ENCODE measurements at regions not wholly inside any gene's neighbourhood (a gene's known extent, or its start where the extent isn't known, plus 50 kb on each side); places are given as distances from the start of the nearest gene placed in this dataset.
"Not testable (repeated sequence)": the region's sequence is repeated elsewhere in the genome, so short reads cannot be mapped to it uniquely, and the experiment has no call there.

GRCh38 chr4:149214301-149214700, 601.3 kb downstream of the IQCM start:
- no peak for DNase-seq (ENCODE audit: extremely low read depth in 1 of 11, low read depth in 9 of 11, low spot score in 4 of 11)

GRCh38 chr4:149211876-149212275, 603.8 kb downstream of the IQCM start:
- DNase-seq (ENCODE audit: extremely low read depth in 1 of 11, low read depth in 9 of 11, low spot score in 4 of 11): no peak

DNA sequence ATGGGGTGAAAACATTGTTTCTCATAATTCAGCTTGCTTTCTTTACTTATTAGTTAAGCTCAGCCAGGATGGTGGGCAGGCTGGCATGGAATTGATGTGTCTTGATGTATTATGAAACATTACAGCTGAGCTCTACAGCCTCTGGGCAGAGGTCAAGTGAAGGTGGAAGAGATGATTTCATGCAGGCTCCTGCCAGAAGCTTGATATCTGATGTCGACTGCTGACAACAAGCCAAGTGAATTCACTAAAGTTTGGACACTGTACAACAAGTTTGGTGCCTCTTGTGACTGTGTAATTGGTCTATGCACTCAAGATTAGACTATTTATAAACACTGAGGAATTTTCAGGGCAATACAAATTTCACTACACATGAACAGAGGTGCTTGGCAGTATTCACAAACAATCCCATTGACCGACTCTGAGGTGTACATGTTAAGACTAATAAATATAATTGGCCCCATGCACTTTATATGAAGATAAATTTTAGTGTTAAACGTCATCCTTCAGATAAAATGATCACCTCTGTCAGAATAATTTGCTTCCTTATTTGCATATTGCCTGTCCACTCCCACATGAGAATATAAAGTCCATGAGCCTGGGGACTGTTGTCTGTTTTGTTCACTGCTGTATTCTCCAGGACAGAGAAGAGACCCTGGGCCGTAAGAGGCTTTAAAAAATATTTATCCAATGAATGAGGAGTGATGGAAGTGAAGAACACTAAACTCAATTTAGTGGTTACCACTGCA, 612.2 kb downstream of the IQCM start:
- no peak for DNase-seq (ENCODE audit: extremely low read depth in 1 of 11, low read depth in 9 of 11, low spot score in 4 of 11)

DNA sequence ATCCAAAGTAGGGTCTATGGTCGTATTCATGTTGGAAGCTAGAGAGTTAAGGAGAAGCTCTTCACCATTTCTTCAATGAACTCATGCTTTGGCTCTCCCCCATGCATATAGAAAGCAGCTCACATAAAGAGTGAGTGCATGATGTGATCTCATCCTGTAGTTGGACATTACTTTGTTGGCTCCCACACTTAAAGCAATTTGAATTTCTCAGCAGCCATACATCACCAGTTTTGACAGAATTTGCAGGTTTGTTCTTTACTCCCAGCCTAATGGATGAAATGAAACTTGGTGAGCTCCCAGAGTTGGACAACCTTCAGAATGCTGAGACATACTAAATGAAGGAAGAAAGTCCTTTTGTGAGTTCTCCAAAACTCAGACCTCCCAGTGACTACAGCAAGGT, 613.5 kb downstream of the IQCM start:
- DNase-seq (ENCODE audit: extremely low read depth in 1 of 11, low read depth in 9 of 11, low spot score in 4 of 11): no peak

- DNase-seq (ENCODE audit: extremely low read depth in 1 of 11, low read depth in 9 of 11, low spot score in 4 of 11): no peak
Measured at GRCh38 chr4:149199594-149199993, 616.0 kb downstream of the IQCM start.

GRCh38 chr4:149194061-149194460, 621.6 kb downstream of the IQCM start:
- no peak for DNase-seq (ENCODE audit: extremely low read depth in 1 of 11, low read depth in 9 of 11, low spot score in 4 of 11)

DNA sequence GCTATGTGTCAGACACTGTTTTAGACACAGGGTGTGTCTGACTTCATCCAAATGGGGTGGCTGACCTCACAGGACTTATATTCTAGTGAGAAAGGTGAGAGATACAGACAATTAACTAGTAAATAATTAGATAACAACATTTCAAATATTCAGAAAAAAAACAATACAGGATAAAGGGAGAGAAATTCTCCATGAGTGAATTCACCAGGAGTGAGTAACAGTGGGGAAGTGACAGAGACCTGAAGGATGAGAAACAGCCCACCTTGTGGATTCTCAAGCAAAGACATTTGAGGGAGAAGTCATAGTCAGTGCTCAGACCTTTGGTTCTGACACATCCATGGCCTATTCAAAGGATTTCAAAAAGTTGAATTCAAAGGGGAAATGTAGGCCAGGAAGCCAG, 627.9 kb downstream of the IQCM start:
- DNase-seq (ENCODE audit: extremely low read depth in 1 of 11, low read depth in 9 of 11, low spot score in 4 of 11): no peak

DNA sequence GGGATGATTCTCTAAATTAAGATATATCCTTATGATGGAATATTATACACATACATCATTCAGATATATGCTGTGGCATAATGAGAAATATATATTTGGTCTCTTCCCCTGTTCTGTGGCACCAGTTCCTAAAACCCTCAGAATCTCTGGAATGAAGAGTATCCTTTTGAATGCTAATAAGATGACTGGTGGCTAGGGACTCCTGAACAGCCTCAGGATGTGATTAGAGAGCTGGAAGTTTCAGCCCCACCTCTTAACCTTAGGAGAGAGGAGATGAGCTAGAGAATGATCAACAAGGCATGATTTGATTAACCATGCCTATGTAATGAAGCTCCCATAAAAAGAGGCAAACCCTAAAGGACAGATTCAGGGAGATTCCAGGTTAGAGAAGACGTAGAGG, 632.0 kb downstream of the IQCM start:
- DNase-seq (ENCODE audit: extremely low read depth in 1 of 11, low read depth in 9 of 11, low spot score in 4 of 11): no peak

DNA sequence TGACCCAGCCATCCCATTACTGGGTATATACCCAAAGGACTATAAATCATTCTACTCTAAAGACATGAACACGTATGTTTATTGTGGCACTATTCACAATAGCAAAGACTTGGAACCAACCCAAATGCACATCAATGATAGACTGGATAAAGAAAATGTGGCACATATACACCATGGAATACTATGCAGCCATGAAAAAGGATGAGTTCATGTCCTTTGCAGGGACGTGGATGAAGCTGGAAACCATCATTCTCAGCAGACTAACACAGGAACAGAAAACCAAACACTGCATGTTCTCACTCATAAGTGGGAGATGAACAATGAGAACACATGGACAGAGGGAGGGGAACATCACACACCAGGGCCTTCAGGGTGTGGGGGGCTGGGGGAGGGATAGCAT, 634.2 kb downstream of the IQCM start:
- not testable (repeated sequence) for DNase-seq (ENCODE audit: extremely low read depth in 1 of 11, low read depth in 9 of 11, low spot score in 4 of 11)

DNA sequence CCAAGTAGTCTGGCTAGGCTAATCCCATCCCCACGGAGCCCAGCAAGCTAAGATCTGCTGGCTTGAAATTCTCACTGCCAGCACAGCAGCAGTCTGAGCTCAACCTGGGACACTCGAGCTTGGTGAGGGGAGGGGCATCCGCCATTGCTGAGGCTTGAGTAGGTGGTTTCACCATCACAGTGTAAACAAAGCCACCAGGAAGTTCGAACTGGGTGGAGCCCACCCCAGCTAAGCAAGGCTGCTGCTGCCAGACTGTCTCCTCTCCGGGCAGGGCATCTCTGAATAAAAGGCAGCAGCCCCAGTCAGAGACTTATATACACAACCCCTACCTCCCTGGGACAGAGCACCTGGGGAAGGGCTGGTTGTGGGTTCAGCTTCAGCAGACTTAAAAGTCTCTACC, 639.6 kb downstream of the IQCM start:
- DNase-seq (ENCODE audit: extremely low read depth in 1 of 11, low read depth in 9 of 11, low spot score in 4 of 11): no peak

DNA sequence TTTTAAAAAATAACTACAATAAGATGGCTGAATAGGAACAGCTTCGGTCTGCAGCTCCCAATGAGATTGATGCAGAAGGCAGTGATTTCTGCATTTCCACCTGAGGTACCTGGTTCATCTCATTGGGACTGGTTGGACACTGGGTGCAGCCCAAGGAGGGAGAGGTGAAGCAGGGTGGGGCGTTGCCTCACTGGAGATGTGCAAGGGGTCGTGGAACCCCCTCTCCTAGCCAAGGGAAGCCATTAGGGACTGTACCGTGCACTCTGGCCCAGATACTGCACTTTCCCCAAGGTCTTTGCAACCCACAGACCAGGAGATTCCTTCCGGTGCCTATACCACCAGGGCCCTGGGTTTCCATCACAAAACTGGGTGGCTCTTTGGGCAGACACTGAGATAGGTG, 640.1 kb downstream of the IQCM start:
- no peak for DNase-seq (ENCODE audit: extremely low read depth in 1 of 11, low read depth in 9 of 11, low spot score in 4 of 11)

GRCh38 chr4:149173241-149174013, 642.2 kb downstream of the IQCM start:
- no peak for DNase-seq (ENCODE audit: extremely low read depth in 1 of 11, low read depth in 9 of 11, low spot score in 4 of 11)

DNA sequence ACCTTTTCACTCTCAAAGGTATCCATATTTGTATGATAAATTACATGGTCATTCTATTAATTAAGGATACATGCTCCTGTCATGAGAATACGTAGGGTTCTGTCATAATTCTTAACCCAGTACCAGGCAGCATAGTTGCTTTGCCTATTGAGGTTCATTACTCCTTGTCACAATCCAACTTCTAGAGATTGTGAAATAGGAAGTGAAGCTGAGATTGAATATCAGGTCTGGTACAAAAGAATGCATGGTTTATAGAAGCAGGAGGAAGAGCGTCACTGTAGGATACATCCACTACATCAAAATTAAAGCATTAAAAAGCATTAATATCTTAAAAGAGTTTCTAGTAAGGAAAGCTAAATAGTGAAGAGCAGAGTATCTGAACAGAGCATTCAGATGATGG, 647.0 kb downstream of the IQCM start:
- no peak for DNase-seq (ENCODE audit: extremely low read depth in 1 of 11, low read depth in 9 of 11, low spot score in 4 of 11)

DNA sequence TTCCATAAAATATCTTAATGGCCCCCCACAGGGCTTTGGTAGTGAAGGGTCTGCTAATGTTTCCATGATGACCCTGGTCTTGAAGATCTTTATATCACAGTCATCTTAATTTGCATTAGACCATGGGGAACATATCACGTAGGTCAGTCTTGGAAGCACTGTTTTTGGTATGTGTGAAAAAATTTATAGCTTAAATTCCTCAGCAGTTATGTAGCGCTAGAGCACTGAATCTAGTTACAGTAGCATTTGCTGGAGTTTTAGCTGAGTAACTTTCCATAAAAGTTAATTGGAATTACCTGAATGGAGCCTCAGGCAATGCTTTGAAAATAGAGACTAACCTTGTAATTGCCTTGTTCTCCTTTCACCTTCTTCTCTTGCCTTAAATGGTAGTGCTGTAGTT, 648.8 kb downstream of the IQCM start:
- peak in 9 of 11 donors; percentile 6 to 49 (median 31) for DNase-seq (ENCODE audit: extremely low read depth in 1 of 11, low read depth in 9 of 11, low spot score in 4 of 11)

- DNase-seq (ENCODE audit: extremely low read depth in 1 of 11, low read depth in 9 of 11, low spot score in 4 of 11): no peak
Measured at GRCh38 chr4:149166365-149166764, 649.3 kb downstream of the IQCM start.

- DNase-seq (ENCODE audit: extremely low read depth in 1 of 11, low read depth in 9 of 11, low spot score in 4 of 11): no peak
Measured at GRCh38 chr4:149164282-149164681, 651.4 kb downstream of the IQCM start.

- no peak for DNase-seq (ENCODE audit: extremely low read depth in 1 of 11, low read depth in 9 of 11, low spot score in 4 of 11)
Measured at GRCh38 chr4:149161247-149161646, 654.4 kb downstream of the IQCM start.

DNA sequence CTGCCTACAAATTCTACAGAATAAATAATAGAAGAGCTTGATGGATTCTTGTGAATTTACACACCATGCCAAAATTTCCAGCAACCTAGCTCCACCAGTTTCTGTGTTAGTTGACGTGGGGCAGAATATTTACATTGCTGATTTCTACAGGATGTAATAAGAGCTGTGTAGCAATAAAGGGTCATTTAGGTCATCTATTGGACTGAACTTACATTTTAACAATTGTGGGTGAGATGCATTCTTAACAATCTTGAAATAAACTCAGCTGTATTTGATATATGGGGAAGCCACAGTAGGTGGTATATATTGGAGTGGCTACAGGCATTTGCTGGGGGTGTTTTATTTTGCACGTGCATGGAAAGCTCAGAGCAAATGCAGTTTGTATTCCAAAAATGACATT, 655.3 kb downstream of the IQCM start:
- DNase-seq (ENCODE audit: extremely low read depth in 1 of 11, low read depth in 9 of 11, low spot score in 4 of 11): no peak

- DNase-seq (ENCODE audit: extremely low read depth in 1 of 11, low read depth in 9 of 11, low spot score in 4 of 11): no peak
Measured at GRCh38 chr4:149158817-149159216, 656.8 kb downstream of the IQCM start.

DNA sequence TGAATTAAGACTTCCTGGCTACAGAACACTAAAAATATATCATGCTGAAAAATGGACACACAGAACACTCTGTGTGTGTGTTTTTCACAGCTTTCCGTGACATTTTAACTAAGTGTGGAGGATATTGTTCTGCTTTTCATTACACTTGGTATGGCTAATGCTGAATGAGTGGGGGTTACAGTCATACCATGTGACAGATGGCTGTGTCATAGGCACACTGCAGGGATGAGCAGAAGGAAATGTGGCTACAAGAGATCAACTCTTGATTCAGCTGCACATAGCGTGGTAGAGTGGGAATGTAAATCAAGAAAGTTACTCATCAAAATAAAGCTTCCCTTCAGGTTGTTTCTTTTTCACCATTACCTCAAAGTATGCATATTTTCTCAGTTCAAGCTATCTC, 669.8 kb downstream of the IQCM start:
- no peak for DNase-seq (ENCODE audit: extremely low read depth in 1 of 11, low read depth in 9 of 11, low spot score in 4 of 11)

GRCh38 chr4:149144060-149144459, 671.6 kb downstream of the IQCM start:
- DNase-seq (ENCODE audit: extremely low read depth in 1 of 11, low read depth in 9 of 11, low spot score in 4 of 11): no peak
